HEK293T (cell line): ENCODE measurements at regions not wholly inside any gene's neighbourhood (a gene's known extent, or its start where the extent isn't known, plus 50 kb on each side); places are given as distances from the start of the nearest gene placed in this dataset.
"Not testable (repeated sequence)": the region's sequence is repeated elsewhere in the genome, so short reads cannot be mapped to it uniquely, and the experiment has no call there.

Experiments used
- CTCF ChIA-PET: fragments of 350-600 bp; formaldehyde crosslinking; extraction: SDS; loops from one replicate; lab custom pipeline; 2021; ENCODE audit warnings: antibody characterized with exemption, inconsistent platforms; lab: Yijun Ruan, JAX
- POLR2A ChIA-PET: fragments of 350-600 bp; formaldehyde crosslinking; extraction: SDS; loops from one replicate; lab custom pipeline; 2020; ENCODE audit warnings: antibody characterized with exemption, inconsistent platforms; lab: Yijun Ruan, JAX
- DNase-seq: peaks from one replicate; pipeline ENCODE4 v3.0.0; 2012; ENCODE audit warnings: mixed read lengths; ENCODE audit errors: extremely low spot score
- ARNT ChIP-seq: fragments of 450-650 bp; IDR thresholded peaks from 2 replicates; pipeline ENCODE4 v1.6.1; 2017; ENCODE audit warnings: mild to moderate bottlenecking
- BHLHE40 ChIP-seq: fragments of 450-650 bp; IDR thresholded peaks from 2 replicates; pipeline ENCODE4 v1.6.1; 2016; ENCODE audit warnings: mild to moderate bottlenecking, moderate library complexity, borderline replicate concordance
- CTBP1 ChIP-seq: fragments of 450-650 bp; IDR thresholded peaks from 2 replicates; pipeline ENCODE4 v1.6.1; 2016; ENCODE audit warnings: borderline replicate concordance
- ELF4 ChIP-seq: fragments of 450-650 bp; IDR thresholded peaks from 2 replicates; pipeline ENCODE4 v1.6.1; 2017; ENCODE audit warnings: antibody characterized with exemption
- FOXA1 ChIP-seq: fragments of 450-650 bp; IDR thresholded peaks from 2 replicates; pipeline ENCODE4 v1.6.1; 2016; ENCODE audit warnings: mild to moderate bottlenecking
- FOXK2 ChIP-seq: fragments of 450-650 bp; IDR thresholded peaks from 2 replicates; pipeline ENCODE4 v1.6.1; 2016; ENCODE audit warnings: mild to moderate bottlenecking
- FOXM1 ChIP-seq: fragments of 450-650 bp; IDR thresholded peaks from 2 replicates; pipeline ENCODE4 v1.6.1; 2017; ENCODE audit warnings: mild to moderate bottlenecking, borderline replicate concordance
- HDGF ChIP-seq: fragments of 450-650 bp; IDR thresholded peaks from 2 replicates; pipeline ENCODE4 v1.6.1; 2017; ENCODE audit warnings: antibody characterized with exemption, borderline replicate concordance
- L3MBTL2 ChIP-seq: fragments of 450-650 bp; conservative IDR thresholded peaks from 2 replicates; pipeline ENCODE4 v1.6.1; 2016; ENCODE audit warnings: mild to moderate bottlenecking
- LEF1 ChIP-seq: fragments of 450-650 bp; IDR thresholded peaks from 2 replicates; pipeline ENCODE4 v1.6.1; 2017; ENCODE audit warnings: mild to moderate bottlenecking, borderline replicate concordance
- NFRKB ChIP-seq: fragments of 450-650 bp; IDR thresholded peaks from 2 replicates; pipeline ENCODE4 v1.6.1; 2016; ENCODE audit warnings: mild to moderate bottlenecking, moderate library complexity
- SP1 ChIP-seq: fragments of 450-650 bp; IDR thresholded peaks from 2 replicates; pipeline ENCODE4 v1.6.1; 2017
- SUZ12 ChIP-seq: fragments of 450-650 bp; IDR thresholded peaks from 2 replicates; pipeline ENCODE4 v1.6.1; 2016; ENCODE audit warnings: mild to moderate bottlenecking
- TARDBP ChIP-seq: fragments of 450-650 bp; IDR thresholded peaks from 2 replicates; pipeline ENCODE4 v1.6.1; 2016
- ZNF384 ChIP-seq: fragments of 450-650 bp; IDR thresholded peaks from 2 replicates; pipeline ENCODE4 v1.6.1; 2016
- TF ChIP-seq, protein P1 (sequence below): fragments of 450-650 bp; IDR thresholded peaks from 2 replicates; pipeline ENCODE4 v1.6.1; 2016

DNA sequence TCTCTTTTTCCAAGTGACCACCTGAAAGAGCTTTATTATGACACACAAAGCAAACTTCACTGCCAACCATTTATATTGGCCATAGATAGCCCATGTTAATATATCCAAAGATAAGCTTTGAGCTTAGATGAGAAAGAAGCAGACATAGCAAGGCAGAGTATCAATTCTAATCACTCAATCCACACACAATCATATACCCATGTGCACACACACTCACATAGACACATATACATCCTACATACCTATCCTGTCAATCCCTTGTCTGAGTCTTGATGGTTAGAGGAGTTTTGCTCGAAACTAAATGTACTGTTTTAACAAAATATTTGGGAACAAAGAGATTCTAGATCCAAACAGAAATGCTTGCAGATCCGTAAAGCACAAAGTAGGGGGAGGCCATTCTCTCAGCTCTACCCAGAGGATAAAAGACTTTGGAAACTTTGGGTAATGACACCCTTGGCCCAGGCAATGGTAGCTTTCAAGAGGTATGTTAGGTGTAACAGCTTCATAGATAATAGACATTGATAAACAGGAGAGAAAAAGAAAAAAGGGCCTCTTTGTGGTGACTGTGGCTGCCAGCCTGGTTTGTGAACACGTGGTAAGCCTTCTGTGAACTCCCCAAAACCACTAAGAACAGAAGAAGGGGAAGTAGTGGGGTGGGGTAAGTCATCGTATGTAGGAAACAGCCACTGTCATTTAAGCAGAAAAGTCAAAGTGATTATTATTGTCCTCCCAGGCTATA is 121.6 kb downstream of the TLR4 start:
- no peak for TF ChIP-seq NFRKB
- no peak for TF ChIP-seq TARDBP
- no peak for TF ChIP-seq ZNF384
- TF ChIP-seq FOXM1: no peak
- no peak for TF ChIP-seq SP1
- TF ChIP-seq BHLHE40: no peak

DNA sequence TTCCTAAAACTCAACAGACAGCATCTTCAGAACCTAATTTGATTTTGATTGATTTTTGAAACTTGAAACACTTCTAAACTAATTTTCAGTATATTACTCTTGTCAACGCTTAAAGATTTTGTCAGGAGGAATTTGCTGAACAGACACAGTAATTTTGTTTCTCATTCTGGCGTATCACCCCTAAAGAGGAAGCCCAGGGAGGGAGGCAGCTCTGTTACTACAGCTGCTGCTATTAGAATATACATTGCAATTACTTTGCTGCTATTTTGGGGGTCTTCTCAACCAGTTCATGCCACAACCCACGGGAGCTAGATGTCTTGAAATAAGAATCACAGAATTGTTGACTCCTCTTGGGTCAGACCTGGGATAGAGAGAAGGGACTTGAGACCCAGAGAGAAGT is 122.6 kb downstream of the TLR4 start:
- no peak for DNase-seq
- TF ChIP-seq LEF1: no peak
- TF ChIP-seq HDGF: no peak
- no peak for TF ChIP-seq FOXM1
- no peak for TF ChIP-seq BHLHE40
- no peak for TF ChIP-seq FOXK2
- TF ChIP-seq ZNF384: no peak
- no peak for TF ChIP-seq ARNT
- no peak for TF ChIP-seq SUZ12
- TF ChIP-seq FOXA1: no peak
- TF ChIP-seq ELF4: no peak
- TF ChIP-seq CTBP1: no peak
- TF ChIP-seq SP1: no peak
- TF ChIP-seq TARDBP: no peak
- no peak for TF ChIP-seq L3MBTL2
- TF ChIP-seq NFRKB: no peak
- CTCF ChIA-PET: no interaction called here
- POLR2A ChIA-PET: no interaction called here

More for the DNA sequence above, 121.6 kb downstream of the TLR4 start:
- DNase-seq: no peak
- POLR2A ChIA-PET: no interaction called here
- CTCF ChIA-PET: no interaction called here

DNA sequence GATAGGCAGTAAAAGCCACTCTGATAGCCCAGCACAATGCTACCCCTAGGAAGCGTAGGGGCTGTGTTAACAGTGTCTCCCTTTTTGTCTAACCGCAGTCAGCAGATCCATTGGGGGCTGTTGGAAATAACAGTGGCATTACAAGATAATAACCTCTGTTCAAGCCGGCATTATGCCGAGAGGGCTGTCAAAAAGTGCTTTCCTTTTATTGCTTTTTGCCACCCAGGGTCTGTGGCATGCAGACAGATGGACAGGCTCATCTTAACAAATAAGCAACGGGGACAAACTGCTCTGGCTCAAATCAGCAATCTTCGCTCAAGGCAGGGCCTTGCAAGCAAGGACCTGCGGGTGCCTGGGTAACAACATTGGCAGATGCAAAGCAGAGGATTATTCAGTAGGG is 123.3 kb downstream of the TLR4 start:
- POLR2A ChIA-PET: no interaction called here
- no peak for TF ChIP-seq FOXM1
- TF ChIP-seq FOXK2: no peak
- no peak for TF ChIP-seq NFRKB
- TF ChIP-seq SP1: no peak
- TF ChIP-seq, protein P1, sequence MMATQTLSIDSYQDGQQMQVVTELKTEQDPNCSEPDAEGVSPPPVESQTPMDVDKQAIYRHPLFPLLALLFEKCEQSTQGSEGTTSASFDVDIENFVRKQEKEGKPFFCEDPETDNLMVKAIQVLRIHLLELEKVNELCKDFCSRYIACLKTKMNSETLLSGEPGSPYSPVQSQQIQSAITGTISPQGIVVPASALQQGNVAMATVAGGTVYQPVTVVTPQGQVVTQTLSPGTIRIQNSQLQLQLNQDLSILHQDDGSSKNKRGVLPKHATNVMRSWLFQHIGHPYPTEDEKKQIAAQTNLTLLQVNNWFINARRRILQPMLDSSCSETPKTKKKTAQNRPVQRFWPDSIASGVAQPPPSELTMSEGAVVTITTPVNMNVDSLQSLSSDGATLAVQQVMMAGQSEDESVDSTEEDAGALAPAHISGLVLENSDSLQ: no peak
- no peak for TF ChIP-seq BHLHE40
- TF ChIP-seq FOXA1: no peak
- no peak for TF ChIP-seq HDGF
- TF ChIP-seq CTBP1: no peak
- TF ChIP-seq TARDBP: no peak
- CTCF ChIA-PET: no interaction called here
- no peak for DNase-seq

DNA sequence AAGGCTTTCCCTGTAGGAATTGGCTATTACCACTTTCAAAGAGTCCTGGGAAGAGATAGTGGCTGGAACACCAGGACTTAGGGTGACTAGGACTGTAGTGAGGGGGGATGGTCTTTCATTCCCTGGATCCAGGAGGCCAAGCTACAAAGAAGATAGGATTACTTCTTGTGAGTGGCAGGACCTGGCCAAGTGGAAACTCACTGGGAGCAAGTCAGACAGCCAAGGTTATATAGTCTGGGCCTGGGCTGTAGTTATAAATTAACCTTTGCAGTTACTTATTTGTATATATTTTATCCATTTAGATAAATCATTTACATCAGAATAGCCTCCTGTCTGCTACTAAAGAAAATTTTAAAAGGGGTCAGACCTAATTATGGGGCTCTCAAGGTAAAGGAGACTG is 124.3 kb downstream of the TLR4 start:
- ChIA-PET POLR2A (no interaction called here), CTCF (no interaction called here)
- no peak for DNase-seq
- TF ChIP-seq FOXM1 (no peak), L3MBTL2 (no peak), FOXA1 (no peak), NFRKB (no peak), ELF4 (no peak), SUZ12 (no peak), LEF1 (no peak), ARNT (no peak), TARDBP (no peak), FOXK2 (no peak), SP1 (no peak), ZNF384 (no peak), CTBP1 (no peak), HDGF (no peak), BHLHE40 (no peak)
- TF ChIP-seq, protein P1: no peak

DNA sequence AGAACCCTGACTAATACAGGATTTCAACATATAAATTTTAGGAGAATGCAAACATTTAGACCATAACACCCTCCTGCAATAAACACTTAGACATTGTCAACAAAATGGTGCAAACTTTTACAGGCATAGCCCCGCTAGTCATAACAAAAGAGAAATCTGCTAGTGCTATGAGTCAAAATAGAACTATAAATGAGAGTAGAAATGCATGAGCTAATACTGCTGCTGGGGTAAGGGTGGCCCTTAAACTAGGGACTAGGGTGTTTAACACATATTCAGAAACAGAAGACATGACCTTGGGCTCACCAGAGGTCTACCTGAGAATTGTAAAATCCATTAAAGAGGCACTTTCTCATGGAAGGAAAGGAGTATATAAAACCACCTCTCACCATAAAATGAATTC is 131.6 kb downstream of the TLR4 start:
- TF ChIP-seq SP1 (no peak), TARDBP (no peak), HDGF (no peak), LEF1 (no peak), ZNF384 (no peak)
- TF ChIP-seq, protein P1: no peak
- ChIA-PET CTCF (no interaction called here), POLR2A (no interaction called here)
- no peak for DNase-seq

DNA sequence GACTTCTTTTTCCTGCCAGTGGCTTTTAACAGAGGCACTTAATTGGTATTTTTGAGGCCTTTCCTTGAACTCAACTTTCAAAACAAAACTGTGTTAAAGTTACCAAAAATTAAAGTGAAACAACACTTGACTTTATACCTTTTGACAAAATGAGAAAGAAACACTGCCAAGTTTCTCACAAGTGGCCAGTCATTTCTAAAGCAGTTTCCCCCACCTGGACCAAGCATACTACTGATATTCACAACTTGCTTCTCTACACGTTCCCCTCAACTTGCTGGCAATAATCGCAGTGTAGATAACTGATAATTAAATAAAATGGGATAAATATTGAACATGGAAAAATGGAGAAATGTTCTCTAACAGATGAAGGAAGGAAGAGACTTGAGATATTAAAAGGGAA is 135.7 kb downstream of the TLR4 start:
- TF ChIP-seq FOXK2 (no peak), FOXM1 (no peak), L3MBTL2 (no peak), CTBP1 (no peak), ZNF384 (no peak), LEF1 (no peak), FOXA1 (no peak), ELF4 (no peak), HDGF (no peak), ARNT (no peak), BHLHE40 (no peak), SUZ12 (no peak), TARDBP (no peak), SP1 (no peak), NFRKB (no peak)
- TF ChIP-seq, protein P1: no peak
- no peak for DNase-seq
- ChIA-PET CTCF (no interaction called here), POLR2A (no interaction called here)

DNA sequence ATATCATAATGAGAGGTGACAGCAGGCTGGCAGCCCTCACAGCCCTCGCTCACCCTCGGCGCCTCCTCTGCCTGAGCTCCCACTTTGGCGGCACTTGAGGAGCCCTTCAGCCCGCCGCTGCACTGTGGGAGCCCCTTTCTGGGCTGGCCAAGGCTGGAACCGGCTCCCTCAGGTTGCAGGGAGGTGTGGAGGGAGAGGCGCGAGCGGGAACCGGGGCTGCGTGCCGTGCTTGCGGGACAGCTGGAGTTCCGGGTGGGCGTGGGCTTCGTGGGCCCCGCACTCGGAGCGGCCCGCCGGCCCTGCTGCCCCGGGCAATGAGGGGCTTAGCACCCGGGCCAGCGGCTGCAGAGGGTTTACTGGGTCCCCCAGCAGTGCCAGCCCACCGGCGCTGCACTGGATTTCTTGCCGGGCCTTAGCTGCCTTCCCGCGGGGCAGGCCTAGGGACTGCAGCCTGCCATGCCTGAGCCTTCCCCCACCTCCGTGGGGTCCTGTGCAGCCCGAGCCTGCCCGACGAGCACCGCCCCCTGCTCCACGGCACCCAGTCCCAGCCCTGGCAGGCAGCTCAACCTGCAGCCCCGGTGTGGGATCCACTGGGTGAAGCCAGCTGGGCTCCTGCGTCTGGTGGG is 147.7 kb downstream of the TLR4 start:
- DNase-seq, CTCF ChIA-PET, POLR2A ChIA-PET: not testable (repeated sequence)
